Stimulated activated naive CD4-positive, alpha-beta T cell treated with Interleukin-2 at 50 U/mL for 16 hours (primary cell): ENCODE measurements at regions not wholly inside any gene's neighbourhood (a gene's known extent, or its start where the extent isn't known, plus 50 kb on each side); places are given as distances from the start of the nearest gene placed in this dataset.

ENCODE experiments used
- DNase-seq: peaks from one replicate; lab custom pipeline; 2025; lab: John Stamatoyannopoulos, UW

DNA sequence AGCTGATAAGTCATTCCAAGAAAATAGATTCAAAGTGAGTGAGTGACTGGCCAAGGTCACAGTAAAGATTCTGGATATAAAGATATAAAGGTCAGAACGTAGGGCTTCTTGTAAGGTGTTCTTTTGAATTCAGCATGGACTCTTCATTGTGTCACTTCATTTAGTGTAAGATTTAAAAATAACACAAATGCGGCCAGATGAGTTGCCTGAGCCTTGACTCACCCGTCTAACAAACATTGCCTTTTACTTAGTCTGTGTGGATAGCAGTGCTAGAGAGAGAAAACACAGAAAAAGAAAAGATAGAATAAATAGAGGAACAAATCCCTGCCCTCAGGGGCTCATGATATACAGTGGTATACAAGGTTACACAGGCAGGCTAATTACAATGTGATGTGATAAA, 223.4 kb downstream of the PLPP3 start:
- DNase-seq: no peak

DNA sequence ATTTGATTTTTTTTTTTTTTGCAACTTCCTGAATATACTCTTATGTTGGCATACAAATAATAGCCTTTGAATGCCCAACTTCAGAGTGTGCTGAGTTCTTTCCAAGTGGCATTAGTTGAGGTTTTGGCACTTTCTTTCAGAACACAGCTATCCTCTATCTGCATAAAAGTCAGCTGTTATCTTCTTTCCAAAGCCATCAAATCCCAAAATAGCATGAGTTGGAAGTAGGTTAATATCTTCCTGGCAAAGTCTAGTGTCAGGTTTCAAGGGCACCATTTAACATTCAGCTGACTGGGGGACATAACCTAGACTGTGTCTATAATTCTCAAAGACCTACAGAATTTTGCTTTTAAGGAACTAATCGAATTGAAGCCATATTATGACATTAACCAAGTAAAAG, 223.9 kb downstream of the PLPP3 start:
- no peak for DNase-seq

DNA sequence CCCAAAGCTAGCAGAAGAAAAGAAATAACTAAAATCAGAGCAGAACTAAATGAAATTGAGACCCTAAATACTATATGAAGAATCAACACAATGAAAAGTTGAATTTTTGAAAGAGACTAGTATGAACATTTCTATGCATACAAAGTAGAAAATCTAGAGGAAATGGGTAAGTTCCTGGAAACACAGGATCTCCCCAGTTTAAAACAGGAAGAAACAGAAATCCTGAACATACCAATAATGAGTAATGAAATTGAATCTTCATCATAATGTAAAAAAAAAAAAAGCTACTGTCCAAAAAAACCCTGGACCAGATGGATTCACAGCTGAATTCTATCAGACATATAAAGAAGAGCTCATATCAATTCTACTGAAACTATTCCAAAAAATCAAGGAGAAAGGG, 233.5 kb downstream of the PLPP3 start:
- DNase-seq: no peak

DNA sequence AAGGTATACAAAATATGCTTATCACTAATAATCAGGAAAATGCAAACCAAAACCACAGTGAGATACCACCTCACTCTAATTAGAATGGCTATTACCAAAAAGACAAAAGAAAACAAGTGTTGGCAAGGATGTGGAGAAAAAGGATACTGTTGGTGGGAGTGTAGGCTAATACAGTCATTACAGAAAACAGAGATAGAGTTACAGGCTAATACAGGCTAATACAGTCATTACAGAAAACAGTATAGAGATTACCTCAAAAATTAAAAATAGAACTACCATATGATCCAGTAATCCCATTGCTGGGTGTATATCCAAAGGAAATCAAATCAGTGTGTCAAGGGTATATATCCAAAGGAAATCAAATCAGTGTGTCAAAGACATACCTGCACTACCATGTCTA, 238.4 kb downstream of the PLPP3 start:
- DNase-seq: no peak

DNA sequence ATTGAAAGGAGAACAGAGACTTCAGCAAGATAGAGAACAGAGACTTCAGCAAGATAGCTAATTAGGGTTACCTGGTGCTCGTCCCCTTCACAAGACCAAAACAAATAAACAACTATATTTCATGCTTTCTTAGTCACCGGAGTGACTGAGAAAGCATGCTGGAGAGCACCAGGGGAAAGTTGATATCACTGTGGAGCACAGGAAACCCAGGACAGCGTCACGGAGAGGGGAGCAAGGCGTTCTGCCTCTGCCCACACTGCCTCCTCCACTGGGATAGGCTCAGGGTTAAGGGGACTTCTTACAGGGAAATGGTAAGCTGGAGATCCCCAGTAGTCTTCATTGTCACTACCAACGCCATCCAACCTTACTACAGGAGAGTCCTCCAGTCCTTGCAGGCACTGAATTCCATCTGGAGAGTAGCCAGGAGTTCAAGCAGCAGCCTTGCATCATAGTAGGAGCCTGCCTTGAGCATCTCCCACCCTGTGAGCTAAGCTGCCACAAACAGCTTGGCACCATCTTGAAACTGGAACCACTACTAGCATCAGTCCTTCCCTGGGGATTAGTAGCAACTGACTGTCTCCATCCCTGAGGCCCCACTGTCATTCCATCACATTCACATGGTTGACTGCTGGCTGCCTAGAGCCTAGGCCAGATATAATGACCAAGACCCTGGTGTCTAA, 239.4 kb downstream of the PLPP3 start:
- DNase-seq: no peak

DNA sequence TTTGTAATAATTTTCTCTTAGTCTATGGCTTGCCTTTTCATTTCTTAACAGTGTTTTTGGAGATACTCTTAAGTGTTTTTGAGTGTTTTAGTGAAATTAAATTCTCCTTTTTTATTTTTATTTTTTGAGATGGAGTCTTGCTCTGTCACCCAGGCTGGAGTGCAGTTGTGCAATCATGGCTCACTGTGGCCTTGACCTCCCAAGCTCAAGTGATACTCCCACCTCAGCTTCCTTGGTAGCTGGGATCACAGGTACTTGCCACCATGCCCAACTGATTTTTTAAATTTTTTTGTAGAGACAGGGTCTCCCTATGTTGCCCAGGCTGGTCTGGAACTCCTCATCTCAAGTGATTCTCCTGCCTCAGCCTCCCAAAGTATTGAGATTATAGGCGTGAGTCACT, 240.3 kb downstream of the PLPP3 start:
- DNase-seq: no peak

DNA sequence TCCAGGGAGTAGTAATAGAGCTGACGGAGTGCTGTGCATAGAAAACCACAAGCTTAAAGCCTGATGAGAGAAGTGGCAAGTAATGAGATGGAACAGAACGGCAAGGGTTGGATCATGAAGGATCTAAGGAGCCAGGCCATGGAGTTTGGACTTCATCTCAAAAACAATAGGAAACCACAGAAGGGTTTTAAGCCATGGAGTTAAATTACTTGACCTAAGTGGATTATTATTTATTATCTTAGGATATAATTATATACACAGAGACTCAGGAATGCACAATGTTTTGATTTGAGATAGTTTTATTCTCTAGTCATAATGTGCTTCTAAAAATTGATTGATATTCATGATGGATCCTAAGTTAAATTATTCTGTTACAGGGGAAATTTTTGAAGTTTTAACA, 242.4 kb downstream of the PLPP3 start:
- no peak for DNase-seq

DNA sequence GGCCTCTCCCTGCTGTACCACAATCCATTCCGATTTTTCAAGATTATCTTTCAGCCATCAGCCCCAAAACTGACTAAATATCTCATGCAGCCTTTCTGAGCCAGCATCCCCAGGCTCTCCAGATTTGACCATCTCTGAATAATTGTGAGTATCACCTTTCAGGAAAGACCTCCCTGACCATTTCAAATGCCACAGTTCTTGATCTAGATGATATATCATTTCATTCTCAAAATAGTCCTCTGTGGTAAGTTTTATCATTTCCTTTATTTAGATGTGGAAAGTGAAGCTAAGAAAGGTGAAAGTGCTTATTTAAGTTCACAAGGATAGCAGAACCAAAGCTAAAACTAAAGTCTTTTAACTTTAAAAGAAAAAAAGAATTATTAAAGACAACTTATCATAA, 244.0 kb downstream of the PLPP3 start:
- DNase-seq: no peak

DNA sequence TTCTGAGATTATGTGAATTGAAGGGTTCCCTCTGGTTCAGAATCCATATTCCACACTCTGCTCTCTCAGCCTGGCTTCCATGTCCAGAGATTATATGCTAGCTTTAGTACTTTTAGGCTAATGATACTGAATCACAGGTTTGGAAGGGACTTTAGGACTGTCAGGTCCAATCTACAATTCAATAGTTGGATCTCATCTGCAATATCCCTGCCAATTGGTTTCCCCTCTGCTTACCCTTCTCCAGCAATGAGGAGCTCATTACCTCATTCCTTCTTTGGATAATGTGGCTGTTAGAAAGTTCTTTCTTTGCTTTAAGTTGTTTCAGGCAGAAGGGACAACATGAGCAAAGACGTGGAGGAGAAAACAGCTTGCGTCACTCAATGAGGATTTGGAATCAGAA, 245.3 kb downstream of the PLPP3 start:
- no peak for DNase-seq

DNA sequence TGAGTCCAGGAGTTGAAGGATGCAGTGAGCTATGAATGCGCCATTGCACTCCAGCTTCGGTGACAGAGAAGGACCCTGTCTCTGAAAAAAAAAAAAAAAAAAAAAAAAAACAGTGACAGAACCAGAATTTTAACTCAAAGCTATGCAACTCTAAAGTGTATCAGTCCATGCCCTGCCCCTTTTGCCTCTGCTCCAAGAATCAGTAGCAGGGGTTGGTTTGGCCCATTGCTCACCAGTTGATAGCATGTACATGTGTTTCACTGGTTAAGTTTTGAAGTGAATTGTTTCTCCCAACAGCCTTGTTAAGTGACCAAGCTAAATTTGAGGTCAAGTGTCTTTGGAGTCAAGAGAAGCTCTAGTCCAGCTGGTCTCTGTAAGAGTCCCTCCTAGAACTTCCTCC, 245.9 kb downstream of the PLPP3 start:
- DNase-seq: no peak

DNA sequence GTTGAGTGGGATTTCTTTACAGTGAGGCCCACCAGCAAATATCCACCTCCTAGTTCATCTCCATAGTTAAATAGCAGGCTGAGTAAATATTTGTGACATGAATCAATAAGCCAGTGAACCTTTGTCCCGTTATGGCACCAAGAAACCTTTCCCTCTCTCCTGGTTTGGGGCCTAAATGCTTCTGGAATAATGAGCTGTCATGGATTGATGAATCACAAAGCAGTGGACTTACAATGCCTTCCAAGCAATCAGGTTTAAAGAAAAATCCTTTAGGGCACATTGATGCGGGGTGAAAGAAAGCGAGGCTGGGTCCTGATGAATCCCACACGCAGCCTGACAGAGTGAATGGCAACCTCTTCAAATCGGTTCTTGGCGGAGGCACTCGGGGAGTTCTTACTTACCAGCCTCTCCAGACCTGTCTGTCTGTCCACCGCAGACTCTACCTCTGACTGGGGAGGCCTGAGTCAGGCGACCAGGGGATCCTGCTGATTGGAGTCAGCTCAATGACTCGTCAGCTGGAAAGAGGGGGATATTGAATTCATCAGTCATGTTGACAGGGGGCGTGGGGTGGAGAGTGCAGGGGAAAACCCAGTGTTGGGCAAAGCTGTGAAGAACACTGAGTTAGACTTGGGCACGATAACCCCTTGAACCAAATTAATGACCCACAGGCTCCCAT, 247.3 kb downstream of the PLPP3 start:
- DNase-seq: no peak

DNA sequence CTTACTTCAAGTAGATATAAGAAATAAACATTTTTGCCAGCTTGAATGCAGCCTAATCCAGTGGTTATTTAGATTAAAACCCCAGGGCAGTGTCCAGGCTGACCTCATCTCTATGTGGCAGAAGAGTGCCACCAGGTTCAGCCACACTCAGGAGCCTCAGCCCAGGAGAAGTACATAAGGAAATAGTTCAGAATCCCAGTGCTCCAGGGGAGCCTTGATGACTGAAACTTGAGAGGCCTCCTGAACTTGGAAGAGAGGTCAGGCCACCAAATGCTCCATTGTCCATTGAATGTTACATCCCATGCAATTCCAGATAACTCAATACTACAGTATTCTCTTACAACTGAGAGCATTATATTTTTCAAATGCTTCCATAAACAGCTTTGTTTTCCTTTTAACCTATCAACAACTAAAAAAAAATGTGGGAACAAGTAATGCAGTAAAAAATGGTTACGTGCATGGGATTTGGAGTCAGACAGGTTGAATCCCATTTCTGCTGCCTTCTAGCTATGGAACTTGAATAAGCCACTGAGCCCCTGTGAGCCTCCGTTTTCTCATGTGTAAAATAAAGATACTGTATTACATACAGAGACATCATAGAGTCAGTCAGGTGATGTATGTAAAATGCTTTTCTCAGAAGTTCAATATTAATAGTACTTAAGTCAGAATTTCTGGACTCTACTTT, 248.0 kb downstream of the PLPP3 start:
- DNase-seq: no peak

DNA sequence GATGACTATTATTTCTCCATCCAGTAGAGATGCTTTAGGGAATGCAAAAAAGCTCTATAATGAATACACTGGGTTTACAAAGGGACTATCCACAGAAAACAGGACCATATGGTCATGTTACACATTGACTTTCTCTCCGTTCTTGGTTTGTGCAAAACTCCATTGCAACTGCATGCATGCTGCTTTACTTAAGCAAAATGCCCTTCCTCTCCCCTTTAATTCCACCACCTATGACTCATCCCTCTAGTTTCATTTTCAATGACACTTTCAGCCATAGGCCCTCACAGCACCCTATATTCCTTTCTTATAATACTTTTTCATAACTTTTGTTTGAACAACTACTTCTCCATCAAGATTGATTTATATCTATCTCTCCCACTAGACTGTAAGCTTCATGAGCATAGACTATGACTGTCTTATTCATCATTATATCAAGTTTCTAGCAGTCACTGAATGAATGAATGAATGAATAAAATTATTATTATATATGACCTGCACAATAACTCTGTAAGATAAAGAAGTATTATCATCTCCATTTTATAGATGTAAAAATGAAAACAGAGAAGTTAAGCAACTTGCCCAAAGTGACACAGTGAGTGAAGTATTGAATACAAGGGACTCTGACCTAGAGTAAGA, 248.9 kb downstream of the PLPP3 start:
- DNase-seq: no peak

DNA sequence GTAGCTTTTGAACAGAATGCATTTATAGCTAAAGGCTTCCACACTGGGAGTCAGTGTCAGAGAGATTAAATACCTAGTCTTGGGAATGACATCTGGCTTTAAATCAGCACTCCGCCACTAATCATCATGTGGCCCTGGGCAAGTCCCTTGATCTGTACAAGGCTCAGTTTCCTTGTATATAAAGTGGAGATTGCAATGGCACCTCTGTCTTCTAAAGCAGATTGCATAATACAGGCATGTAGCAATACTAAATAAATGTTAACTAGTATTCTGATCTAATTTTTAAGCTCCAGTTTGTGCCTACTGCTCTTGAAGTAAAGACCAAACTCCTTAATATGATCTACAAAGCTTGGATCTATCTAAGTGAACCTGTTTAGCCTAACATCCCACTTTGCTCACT, 249.4 kb downstream of the PLPP3 start:
- no peak for DNase-seq

DNA sequence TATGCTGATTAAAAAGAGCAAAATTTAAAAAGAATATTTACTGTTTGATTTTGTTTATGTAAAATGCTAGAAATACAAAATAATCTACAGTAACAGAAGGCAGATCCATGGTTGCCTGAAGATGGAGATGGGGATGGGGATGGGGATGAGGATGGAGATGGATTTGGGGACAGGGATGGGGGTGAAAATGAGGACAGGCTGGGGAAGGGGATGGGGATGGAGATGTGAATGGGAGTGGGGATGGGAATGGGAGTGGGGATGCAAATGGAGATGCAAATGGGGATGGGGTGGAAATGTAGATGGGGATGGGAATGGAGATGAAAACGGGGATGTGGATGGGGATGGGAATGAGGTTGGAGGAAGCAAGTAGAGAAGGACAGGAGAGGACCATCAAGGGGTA, 252.2 kb downstream of the PLPP3 start:
- no peak for DNase-seq

DNA sequence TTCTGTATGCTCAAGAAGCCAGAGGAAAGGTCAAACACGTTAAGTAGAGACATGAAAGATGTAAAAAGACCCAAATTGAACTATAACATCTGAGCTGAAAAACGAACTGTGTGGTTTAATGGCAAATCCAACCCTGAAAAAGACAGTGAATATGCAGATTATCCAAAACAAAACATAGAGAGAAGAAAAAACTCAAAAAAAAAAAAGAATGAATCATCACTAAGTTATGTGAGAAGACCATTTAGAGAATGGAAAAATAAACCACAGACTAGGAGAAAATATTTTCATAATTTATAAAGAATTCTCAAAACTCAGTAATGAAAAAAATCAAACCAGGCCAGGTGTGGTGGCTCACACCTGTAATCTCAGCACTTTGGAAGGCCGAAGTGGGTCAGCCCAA, 253.3 kb downstream of the PLPP3 start:
- DNase-seq: no peak

DNA sequence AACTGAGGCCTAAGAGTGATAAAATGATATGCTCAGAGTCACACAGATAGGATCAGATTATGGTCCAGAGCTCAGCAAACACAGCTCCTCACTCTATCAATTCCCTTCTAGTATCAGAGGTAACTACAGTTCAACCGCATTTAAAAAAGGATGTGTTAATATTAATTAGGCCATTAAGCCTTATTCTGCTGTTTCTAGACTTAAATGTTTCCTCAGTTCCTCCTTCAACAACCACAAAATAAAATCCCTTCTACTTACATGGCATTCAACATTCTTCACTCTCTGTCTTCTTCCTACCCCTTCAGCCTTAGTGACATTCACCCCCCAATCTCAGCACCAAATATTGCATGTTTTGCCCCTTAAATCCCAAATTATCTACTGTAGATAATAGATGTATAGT, 254.9 kb downstream of the PLPP3 start:
- no peak for DNase-seq

DNA sequence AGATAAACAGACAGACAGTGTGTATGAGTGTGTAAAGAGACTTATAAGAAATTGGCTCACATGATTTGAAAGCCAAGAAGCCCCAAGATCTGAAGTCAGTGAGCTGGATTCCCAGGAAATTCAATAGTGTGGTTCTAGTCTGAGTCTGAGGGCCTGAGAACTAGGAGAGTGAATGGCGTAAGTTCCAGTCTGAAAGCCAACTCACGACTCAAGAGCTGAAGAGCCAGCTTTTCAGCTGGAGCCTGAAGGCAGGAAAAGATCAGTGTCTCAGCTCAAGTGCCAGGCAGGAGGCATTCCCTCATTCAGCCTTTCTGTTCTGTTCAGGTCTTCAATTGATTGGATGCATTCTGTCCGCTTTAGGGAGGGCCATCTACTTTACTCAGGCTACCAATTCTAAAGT, 257.2 kb downstream of the PLPP3 start:
- no peak for DNase-seq

DNA sequence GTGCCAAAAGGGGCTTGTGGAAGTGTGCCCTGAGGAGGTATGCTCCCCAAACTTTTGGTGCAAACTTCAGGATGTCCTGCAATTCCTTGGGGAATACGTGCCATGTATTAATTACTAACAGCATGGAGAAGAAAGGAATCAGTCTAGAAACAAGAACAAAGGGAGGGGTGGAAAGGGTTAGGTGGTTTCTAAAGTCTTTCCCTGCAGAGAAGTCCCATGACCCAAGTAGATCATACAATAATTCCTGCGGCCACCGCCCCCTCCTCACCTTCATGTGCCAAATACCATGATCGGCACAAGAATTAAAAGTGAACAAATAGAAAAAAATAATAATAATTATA, 258.2 kb downstream of the PLPP3 start:
- DNase-seq: no peak

DNA sequence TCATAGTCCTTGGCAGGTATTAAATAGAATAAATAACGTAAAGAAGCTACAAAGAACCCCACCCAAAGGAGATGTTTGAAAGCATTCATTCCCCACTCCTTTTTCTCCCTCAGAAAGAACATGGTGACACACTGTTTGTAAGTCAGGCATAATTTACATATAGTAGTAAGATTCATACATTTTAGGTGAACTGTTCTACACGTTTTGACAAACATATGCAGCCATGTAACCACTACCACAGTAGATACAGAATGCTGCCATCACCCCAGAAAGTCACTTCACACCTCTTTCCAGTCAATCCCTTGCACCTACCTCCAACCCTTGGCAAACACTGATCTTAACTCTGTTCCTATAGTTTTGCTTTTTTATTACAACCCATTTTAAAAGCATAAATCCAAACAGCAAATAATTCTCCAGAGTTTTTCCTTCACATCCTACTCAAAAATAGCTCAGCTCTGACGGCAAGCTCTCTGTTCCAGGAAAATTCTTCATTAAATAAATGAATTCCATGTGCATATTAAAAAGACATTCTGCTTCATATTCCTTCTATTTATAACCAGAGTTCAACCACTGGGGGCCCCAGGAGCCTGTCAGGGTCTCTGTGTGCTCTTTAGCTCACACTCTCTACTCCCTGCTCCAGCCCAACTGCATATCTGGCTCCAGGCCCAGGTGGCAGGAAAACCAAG, 258.8 kb downstream of the PLPP3 start:
- DNase-seq: no peak

DNA sequence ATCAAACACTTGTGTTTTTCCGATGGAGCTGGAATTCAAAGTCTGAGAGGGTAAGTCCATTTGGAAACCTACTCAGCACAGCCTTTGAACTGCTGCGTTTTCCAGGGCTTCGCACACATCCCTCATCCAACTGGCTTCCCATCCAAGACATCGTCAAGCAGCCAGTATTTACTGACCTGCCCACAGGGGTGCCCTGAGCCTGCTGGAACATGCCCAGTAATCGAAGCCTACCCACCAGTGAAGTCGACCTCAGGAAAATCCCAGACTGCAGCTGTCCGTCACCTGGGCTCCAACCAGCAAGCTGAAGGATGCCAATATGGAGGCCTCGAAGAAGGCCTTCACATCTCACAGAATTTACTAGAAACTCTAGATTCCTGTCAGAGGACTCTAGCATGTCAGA, 261.6 kb downstream of the PLPP3 start:
- DNase-seq: no peak

DNA sequence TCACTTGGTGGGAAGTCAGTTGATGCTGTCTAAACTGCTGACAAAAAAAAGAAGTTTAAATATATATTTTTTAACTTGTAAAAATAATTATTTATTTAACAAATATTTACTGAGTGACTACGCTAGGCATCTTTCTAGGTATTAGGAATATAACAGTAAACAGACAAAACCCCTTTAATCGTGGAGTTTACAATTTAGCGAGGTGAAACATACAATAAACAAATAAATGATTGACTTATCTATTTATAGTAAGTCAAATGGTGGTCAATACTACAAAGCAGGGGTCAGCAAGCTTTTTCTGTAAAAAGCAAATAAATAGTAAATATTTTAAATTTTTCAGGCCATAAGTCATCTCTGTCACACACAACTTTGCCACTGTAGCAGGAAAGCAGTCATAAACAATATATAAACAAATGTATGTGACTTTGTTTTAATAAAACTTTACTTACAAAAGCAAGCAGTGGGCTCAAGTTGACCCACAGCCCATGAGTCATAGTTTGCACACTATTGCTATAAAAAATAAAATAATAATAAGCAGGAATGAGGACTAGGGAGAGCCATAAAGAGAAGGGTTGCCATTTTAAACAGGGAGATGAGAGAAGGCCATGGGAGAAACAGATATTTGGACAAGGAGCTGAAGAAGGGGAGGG, 263.9 kb downstream of the PLPP3 start:
- DNase-seq: no peak
